ENCODE measurements at regions not wholly inside any gene's neighbourhood (a gene's known extent, or its start where the extent isn't known, plus 50 kb on each side); places are given as distances from the start of the nearest gene placed in this dataset.

DNA sequence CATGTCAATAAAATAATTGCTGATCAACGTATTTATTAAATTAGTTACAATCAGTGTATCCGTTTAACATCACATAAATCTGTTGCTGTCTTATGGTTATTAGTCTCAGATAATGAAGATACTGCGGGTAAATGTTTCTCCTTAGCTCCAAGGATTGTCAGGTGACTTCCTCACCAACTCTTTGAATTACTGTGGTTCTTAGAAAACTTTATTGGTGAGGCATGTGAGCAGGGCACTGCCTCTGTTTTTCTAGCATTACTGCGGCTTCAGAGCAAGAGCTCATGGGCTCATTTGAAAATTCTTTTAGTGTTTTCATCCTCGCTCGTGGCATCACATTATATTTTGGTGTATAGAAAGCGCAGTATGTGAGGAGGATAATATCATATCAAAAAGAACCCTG lies 555.9 kb downstream of the LMO4 start:
- TF ChIP-seq, protein P1, sequence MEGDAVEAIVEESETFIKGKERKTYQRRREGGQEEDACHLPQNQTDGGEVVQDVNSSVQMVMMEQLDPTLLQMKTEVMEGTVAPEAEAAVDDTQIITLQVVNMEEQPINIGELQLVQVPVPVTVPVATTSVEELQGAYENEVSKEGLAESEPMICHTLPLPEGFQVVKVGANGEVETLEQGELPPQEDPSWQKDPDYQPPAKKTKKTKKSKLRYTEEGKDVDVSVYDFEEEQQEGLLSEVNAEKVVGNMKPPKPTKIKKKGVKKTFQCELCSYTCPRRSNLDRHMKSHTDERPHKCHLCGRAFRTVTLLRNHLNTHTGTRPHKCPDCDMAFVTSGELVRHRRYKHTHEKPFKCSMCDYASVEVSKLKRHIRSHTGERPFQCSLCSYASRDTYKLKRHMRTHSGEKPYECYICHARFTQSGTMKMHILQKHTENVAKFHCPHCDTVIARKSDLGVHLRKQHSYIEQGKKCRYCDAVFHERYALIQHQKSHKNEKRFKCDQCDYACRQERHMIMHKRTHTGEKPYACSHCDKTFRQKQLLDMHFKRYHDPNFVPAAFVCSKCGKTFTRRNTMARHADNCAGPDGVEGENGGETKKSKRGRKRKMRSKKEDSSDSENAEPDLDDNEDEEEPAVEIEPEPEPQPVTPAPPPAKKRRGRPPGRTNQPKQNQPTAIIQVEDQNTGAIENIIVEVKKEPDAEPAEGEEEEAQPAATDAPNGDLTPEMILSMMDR (IDR thresholded peaks at IDR 0.05): no peak
- no peak for TF ChIP-seq POLR2A (IDR thresholded peaks at IDR 0.05)
- DNase-seq (ENCODE audit: low spot score in 2 of 2): no peak
- 89 to 93% methylated on average over 7 of the region's 7 CpGs for WGBS, 2 donors
- intact Hi-C loops (cut with DNase I; ENCODE audit: low total_unique reads): no loop called here
- H3K4me3 ChIP-seq (ENCODE audit: low read depth, poor library complexity, severe bottlenecking): no peak overlapping the region

DNA sequence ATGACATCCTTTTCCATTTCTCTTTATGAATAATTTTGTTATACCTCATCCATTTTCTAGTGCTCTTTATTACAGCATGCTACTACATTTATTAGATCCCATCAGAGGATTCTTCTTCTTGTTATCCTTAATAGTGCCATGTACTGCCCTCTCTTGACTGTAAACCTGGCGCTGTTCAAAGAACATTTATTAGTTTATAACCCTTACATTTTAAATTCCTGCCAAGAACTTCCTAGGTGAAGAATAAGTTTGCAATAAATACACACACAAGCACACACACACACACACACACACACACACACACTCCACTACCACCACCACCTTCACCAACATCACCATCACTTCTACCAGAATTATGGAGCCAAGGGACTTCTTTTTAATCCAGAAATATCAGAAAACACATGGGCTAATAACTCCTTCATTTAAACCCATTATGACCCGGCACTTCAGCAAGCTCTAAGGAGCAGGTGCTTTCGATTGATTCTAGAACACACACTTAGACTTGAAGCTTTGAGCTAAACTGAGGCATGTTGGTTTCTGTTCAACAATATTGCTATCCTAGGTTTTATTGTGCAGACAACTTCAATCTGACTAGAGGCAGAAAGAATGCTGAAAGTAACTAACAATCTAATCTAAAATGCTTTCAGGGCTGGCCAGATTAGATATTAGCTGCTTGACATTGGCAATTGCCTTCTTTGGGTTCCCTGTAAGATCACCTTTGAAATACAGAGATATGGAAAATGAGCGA lies 556.8 kb downstream of the LMO4 start:
- intact Hi-C loops (cut with DNase I; ENCODE audit: low total_unique reads): no loop called here
- TF ChIP-seq, protein P1 (IDR thresholded peaks at IDR 0.05): no peak
- TF ChIP-seq POLR2A (IDR thresholded peaks at IDR 0.05): no peak
- H3K4me3 ChIP-seq (ENCODE audit: low read depth, poor library complexity, severe bottlenecking): no peak overlapping the region
- WGBS, 2 donors: 91 to 92% methylated on average over 4 of the region's 4 CpGs
- no peak for DNase-seq (ENCODE audit: low spot score in 2 of 2)

DNA sequence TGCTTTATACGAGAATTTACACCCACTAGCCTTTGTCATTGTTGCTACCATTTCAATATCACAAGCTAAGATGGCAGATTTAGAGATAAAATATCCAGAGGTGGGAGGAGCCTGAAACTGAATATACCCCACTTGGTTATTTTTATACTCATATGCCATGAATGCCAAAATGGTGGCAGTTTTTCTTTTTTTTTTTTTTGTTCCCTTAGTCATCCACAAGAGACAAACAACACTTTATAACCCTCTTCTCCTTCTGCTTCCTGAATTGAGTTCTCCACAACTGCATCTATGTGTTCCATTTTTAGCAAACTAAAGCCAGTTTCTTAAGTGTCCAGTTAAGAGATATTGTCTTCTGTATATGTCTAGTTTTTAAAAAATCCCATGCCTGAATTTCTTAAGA lies 558.4 kb downstream of the LMO4 start:
- TF ChIP-seq, protein P1 (IDR thresholded peaks at IDR 0.05): no peak
- DNase-seq (ENCODE audit: low spot score in 2 of 2): no peak
- no peak overlapping the region for H3K4me3 ChIP-seq (ENCODE audit: low read depth, poor library complexity, severe bottlenecking)
- WGBS, 2 donors: 85 to 91% methylated on average over 1 of the region's 1 CpG
- intact Hi-C loops (cut with DNase I; ENCODE audit: low total_unique reads): no loop called here

DNA sequence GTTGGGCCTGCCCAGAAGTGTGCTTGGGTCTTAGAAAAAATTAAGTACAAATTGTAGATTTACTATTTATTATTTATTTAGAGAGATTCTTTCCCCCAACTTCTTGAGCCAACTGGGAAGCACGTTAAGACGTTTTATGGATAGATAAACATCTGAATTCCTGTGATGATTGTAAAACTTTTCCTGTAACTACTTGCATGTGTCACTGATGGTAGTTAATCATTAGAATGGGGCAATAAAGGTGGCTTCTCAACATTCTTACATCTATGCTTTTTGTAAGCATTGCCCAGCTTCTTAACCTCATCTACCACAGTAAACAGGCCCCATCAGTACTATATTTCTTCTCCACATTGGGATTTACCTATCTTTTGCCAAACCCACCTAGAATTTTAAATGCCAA lies 559.8 kb downstream of the LMO4 start:
- TF ChIP-seq POLR2A (IDR thresholded peaks at IDR 0.05): no peak
- TF ChIP-seq, protein P1 (IDR thresholded peaks at IDR 0.05): no peak
- intact Hi-C loops (cut with DNase I; ENCODE audit: low total_unique reads): no loop called here
- no peak overlapping the region for H3K4me3 ChIP-seq (ENCODE audit: low read depth, poor library complexity, severe bottlenecking)
- WGBS, 2 donors: 29 to 37% methylated on average over 2 of the region's 2 CpGs
- DNase-seq (ENCODE audit: low spot score in 2 of 2): no peak

DNA sequence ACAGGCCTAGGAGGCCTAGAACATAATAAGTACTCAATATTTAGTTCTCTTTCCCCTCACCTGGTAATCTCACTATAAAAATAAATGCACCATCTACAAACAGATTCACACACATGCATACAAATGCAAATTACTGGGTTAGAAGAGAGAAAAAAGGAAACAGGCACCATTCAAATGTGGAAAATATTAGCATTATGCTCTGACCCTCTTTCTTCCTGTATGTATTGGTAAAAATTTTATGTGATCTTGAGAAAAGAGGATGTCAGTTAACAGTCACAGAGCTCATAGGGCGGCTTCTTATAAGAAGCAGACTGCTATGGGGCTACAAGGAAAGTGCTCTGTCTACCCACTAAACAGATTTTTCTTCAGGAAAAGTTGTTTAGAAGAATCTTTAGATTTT lies 565.4 kb downstream of the LMO4 start:
- no peak for DNase-seq (ENCODE audit: low spot score in 2 of 2)
- TF ChIP-seq, protein P1 (IDR thresholded peaks at IDR 0.05): no peak
- no peak for TF ChIP-seq POLR2A (IDR thresholded peaks at IDR 0.05)
- intact Hi-C loops (cut with DNase I; ENCODE audit: low total_unique reads): no loop called here
- 97 to 100% methylated on average over 1 of the region's 1 CpG for WGBS, 2 donors
- H3K4me3 ChIP-seq (ENCODE audit: low read depth, poor library complexity, severe bottlenecking): no peak overlapping the region

DNA sequence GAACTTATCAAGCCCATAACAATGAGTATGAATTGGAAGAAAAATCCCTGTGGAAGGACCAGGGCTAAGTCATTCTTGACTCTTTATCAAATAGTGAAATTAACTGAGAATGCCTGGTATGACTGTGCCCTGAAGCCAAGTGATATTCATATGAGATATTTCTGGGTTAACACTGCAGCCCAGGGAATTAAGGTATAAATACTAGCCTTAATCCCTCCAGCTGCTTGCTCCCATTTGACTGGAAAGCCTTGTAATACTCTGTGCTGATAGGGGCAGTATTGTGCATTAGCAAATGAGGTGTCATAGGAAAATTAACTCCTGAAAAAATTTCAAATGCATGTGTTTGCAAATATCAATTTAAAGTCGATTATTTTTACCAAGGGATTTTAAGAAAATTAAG lies 568.8 kb downstream of the LMO4 start:
- WGBS, 2 donors: 55 to 57% methylated on average over 1 of the region's 1 CpG
- TF ChIP-seq POLR2A (IDR thresholded peaks at IDR 0.05): no peak
- TF ChIP-seq, protein P1 (IDR thresholded peaks at IDR 0.05): no peak
- intact Hi-C loops (cut with DNase I; ENCODE audit: low total_unique reads): no loop called here
- no peak for DNase-seq (ENCODE audit: low spot score in 2 of 2)
- H3K4me3 ChIP-seq (ENCODE audit: low read depth, poor library complexity, severe bottlenecking): no peak overlapping the region

All from lower leg skin (tissue), 4 donors.